Vagina (tissue), 2 donors: ENCODE measurements at regions not wholly inside any gene's neighbourhood (a gene's known extent, or its start where the extent isn't known, plus 50 kb on each side); places are given as distances from the start of the nearest gene placed in this dataset.
"Not testable (repeated sequence)": the region's sequence is repeated elsewhere in the genome, so short reads cannot be mapped to it uniquely, and the experiment has no call there.

ENCODE experiments used
- DNase-seq, 2 donors: peaks; one replicate each; pipeline ENCODE4 v3.0.0-alpha.2; 2017; ENCODE audit errors: extremely low spot score in 2 of 2
- H3K27ac ChIP-seq: fragments of 200-600 bp; sonication (generic); one replicate; pipeline ENCODE4 v1.5.1; 2019
- H3K27me3 ChIP-seq: fragments of 200-600 bp; sonication (generic); one replicate; pipeline ENCODE4 v1.5.1; 2019
- H3K36me3 ChIP-seq, 2 donors: fragments of 200-600 bp; sonication (generic); one replicate each; pipeline ENCODE4 v1.5.1; 2017 to 2019
- H3K4me1 ChIP-seq: fragments of 200-600 bp; sonication (generic); one replicate; pipeline ENCODE4 v1.5.1; 2019
- H3K4me3 ChIP-seq, 2 donors: fragments of 200-600 bp; sonication (generic); 1 replicate in 1 of 2; 2 replicates in 1 of 2; pipeline ENCODE4 v1.5.1; 2016 to 2019
- H3K9me3 ChIP-seq: fragments of 200-600 bp; sonication (generic); one replicate; pipeline ENCODE4 v1.5.1; 2019
- CTCF ChIP-seq, 3 experiments: fragments of 450-650 bp in 2 of 3; fragments of 200-600 bp in 1 of 3; sonication (generic) in 1 of 3; IDR thresholded peaks; one replicate each; pipeline ENCODE4 v1.5.1; 2017 to 2019; ENCODE audit warnings: antibody characterized with exemption in 3 of 3, mild to moderate bottlenecking in 2 of 3, moderate library complexity in 2 of 3
- POLR2A ChIP-seq, 2 donors: fragments of 450-650 bp; IDR thresholded peaks; one replicate each; pipeline ENCODE4 v1.6.1; 2017; ENCODE audit warnings: antibody characterized with exemption in 2 of 2, mild to moderate bottlenecking in 2 of 2, moderate library complexity in 2 of 2
- POLR2AphosphoS5 ChIP-seq, 2 donors: sonication (generic); formaldehyde crosslinking; IDR thresholded peaks; one replicate each; pipeline ENCODE4 v1.9.0; 2017; ENCODE audit warnings: antibody characterized with exemption in 2 of 2, mild to moderate bottlenecking in 2 of 2, low read depth in 1 of 2; ENCODE audit not compliant: insufficient read depth in 1 of 2
- intact Hi-C: fragments of 100-400 bp; cut with DNase I; formaldehyde crosslinking; loops from one replicate; pipeline ENCODE4 v1.15.1; 2023

GRCh38 chr11:42925916-42926315, 385.9 kb upstream of the API5 start:
- no peak overlapping the region for H3K4me3 ChIP-seq
- H3K27ac ChIP-seq, result no peak overlapping the region
- TF ChIP-seq CTCF (IDR thresholded peaks at IDR 0.05) (no peak), POLR2AphosphoS5 (IDR thresholded peaks at IDR 0.05; ENCODE audit: insufficient read depth in 1 of 2, low read depth in 1 of 2) (no peak), POLR2A (IDR thresholded peaks at IDR 0.05) (no peak)
- H3K36me3 ChIP-seq, result no peaks in the 10 kb centered on the region
- intact Hi-C loops, result no loop called here
- no peak for DNase-seq
- no peaks in the 10 kb centered on the region for H3K27me3 ChIP-seq
- no peaks in the 10 kb centered on the region for H3K4me1 ChIP-seq
- no peaks in the 10 kb centered on the region for H3K9me3 ChIP-seq

GRCh38 chr11:42947405-42947804, 364.4 kb upstream of the API5 start:
- H3K9me3 ChIP-seq, result no peaks in the 10 kb centered on the region
- TF ChIP-seq CTCF (IDR thresholded peaks at IDR 0.05), result no peak
- no peak for TF ChIP-seq POLR2A (IDR thresholded peaks at IDR 0.05)
- TF ChIP-seq POLR2AphosphoS5 (IDR thresholded peaks at IDR 0.05; ENCODE audit: insufficient read depth in 1 of 2, low read depth in 1 of 2), result no peak

GRCh38 chr11:42949738-42950376, 361.9 kb upstream of the API5 start:
- H3K36me3 ChIP-seq, H3K4me1 ChIP-seq, DNase-seq, H3K27ac ChIP-seq, intact Hi-C loops, H3K9me3 ChIP-seq, H3K27me3 ChIP-seq, H3K4me3 ChIP-seq: not testable (repeated sequence)

More at GRCh38 chr11:42947405-42947804, 364.4 kb upstream of the API5 start:
- H3K4me3 ChIP-seq, result no peak overlapping the region
- no peaks in the 10 kb centered on the region for H3K4me1 ChIP-seq
- no peaks in the 10 kb centered on the region for H3K36me3 ChIP-seq
- no peak for DNase-seq
- no peaks in the 10 kb centered on the region for H3K27me3 ChIP-seq
- intact Hi-C loops, result no loop called here
- H3K27ac ChIP-seq, result no peak overlapping the region

- TF ChIP-seq POLR2A (IDR thresholded peaks at IDR 0.05) (no peak), CTCF (IDR thresholded peaks at IDR 0.05) (no peak), POLR2AphosphoS5 (IDR thresholded peaks at IDR 0.05; ENCODE audit: insufficient read depth in 1 of 2, low read depth in 1 of 2) (no peak)
- no peak overlapping the region for H3K27ac ChIP-seq
Measured at GRCh38 chr11:42951266-42951665, 360.5 kb upstream of the API5 start.

GRCh38 chr11:42957831-42958230, 354.0 kb upstream of the API5 start:
- H3K27me3 ChIP-seq, result no peaks in the 10 kb centered on the region
- H3K9me3 ChIP-seq, result no peaks in the 10 kb centered on the region
- intact Hi-C loops, result no loop called here
- no peak overlapping the region for H3K4me3 ChIP-seq
- H3K4me1 ChIP-seq, result no peaks in the 10 kb centered on the region
- H3K27ac ChIP-seq, result no peak overlapping the region
- H3K36me3 ChIP-seq, result no peaks in the 10 kb centered on the region
- DNase-seq, result no peak
- TF ChIP-seq CTCF (IDR thresholded peaks at IDR 0.05) (no peak), POLR2AphosphoS5 (IDR thresholded peaks at IDR 0.05; ENCODE audit: insufficient read depth in 1 of 2, low read depth in 1 of 2) (no peak)

More at GRCh38 chr11:42951266-42951665, 360.5 kb upstream of the API5 start:
- Histone ChIP-seq H3K4me3 (no peak overlapping the region), H3K9me3 (no peaks in the 10 kb centered on the region), H3K4me1 (no peaks in the 10 kb centered on the region), H3K36me3 (no peaks in the 10 kb centered on the region), H3K27me3 (no peaks in the 10 kb centered on the region)
- intact Hi-C loops, result no loop called here
- DNase-seq, result no peak
